ENCODE measurements at regions not wholly inside any gene's neighbourhood (a gene's known extent, or its start where the extent isn't known, plus 50 kb on each side); places are given as distances from the start of the nearest gene placed in this dataset.

DNA sequence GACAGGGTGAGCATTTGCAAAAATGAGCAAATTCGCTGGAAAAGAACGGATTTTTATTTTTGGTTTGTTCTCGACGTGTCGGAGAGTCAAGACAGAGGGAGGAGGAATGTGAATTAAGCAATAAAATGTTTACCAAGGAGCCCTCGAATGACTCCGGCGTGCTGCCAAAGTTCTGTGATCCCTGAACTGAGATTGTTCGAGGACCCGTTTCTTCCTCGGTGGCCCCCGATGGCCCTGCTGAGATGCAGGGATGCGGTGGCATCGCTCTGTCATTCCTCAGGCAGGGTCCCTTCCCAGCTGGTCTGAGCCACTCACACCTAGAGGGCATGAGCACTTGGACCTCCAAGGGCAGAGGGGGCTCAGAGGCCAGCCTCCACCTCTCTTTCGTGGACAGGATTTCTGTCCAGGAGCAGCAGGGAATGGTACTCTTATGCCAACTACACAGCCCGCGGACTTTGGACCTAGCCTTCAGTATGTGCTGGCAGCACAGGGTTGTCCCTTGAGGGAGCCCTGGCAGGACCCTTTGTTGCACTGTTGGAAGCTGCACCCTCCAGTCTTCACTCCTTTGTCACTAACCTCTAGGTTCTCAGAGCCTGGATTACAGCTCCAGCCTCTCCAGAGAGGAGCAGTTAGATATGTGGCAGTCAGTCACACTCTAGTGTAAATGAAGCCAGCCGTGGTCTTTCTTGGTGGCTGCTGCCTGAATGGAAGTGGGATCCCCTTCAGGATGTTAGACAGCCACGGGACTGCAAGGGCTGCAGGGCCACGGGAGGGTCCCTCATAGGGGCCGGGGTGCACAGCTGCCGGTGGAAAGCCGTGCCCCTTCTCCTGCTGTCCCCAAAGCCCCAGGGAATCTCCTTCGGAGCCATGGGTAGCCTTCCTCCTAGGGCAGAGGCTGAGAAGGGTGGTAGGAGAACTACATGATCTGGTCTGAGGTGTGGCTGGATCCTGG, 109.4 kb upstream of the ANO1 start:
- Mint-ChIP-seq H3K4me3 (no peak overlapping the region), H3K27ac (no peak overlapping the region), H3K9me3 (peaks cover 0 to 2% (median 0%) of the 10 kb centered on the region in 3 donors), H3K27me3 (peaks cover 21% of the 10 kb centered on the region), H3K36me3 (no peaks in the 10 kb centered on the region), H3K4me1 (peaks cover 4 to 8% (median 6%) of the 10 kb centered on the region in 3 donors)

DNA sequence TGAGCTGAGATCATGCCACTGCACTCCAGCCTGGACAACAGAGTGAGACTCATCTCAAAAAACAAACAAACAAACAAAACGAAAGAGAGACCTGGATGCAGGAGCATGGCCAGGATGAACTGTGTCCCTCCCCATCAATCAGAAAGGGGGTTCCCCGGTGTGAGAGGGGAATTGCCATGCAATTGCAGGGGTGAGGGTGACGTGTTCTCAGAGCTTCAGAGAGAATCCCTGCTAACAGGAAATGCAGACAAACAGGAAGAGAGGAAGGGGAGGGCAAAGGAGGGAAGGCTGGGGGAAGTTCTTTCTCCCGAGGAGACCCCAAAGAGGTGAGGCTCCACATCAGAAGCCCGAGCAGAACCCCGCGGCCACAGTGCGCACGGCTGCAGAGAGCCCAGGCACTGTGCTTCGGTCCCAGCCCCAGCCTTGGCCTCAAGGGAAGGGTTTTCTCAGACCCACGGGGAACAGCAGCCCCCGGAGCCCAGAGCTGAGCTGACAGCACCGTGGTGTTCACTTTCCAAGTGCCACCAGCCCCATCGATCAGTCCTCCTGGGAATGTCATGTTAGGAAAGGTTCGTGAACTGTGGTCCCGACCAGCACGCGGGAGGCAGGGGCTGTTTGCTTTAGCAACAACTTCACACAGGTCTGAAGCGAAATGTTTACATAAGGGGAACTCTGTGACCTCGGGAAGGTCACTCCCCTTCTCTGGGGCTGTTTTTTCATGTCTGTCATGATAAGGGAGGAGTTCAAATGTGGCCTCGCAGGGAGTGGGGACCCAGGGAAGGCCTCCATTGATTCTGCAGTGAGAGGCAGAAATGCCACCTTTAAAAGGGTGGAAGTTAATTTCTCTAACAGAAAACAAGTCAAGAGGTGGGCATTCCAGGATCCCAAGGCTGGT, 108.0 kb upstream of the ANO1 start:
- H3K36me3 Mint-ChIP-seq = no peaks in the 10 kb centered on the region
- H3K4me3 Mint-ChIP-seq = peak overlapping the region in 1 of 4 donors; percentile 70

DNA sequence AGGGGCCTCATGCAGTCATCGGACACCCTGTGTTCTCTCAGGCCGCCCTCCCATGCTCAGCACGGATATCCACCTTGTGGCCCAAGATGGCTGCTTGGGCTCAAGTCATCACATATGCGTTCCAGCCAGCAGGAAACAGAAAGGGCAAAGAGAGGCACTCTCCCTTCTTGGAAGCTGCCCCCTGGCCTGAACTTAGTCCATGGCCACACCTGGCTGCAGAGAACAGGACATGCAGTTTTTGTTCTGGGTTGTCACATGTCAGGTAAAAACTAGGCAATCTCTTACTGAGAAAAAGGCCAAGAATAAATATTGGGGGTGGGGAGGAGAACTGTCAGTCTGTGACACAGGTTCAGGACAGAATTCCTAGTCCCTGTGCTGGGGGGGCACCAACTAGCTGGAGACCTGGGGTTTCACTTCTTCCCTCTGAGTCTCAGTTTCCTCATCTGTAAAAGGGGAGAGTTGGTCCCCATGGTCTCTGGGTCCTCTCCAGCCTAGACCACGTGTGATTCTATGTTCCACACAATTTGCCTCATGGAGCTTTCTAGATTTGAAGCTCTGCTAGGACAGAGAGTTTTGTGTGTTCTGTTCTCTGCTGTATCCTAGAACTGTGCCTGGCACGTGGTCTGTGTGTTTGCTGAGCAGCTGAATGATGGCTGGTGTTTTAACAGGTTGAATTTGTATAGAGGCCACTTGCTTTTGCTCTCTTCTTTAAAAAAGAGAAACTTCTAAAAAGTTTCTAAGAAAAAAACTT, 107.2 kb upstream of the ANO1 start:
- H3K27ac Mint-ChIP-seq = no peak overlapping the region

More for the DNA sequence above, 108.0 kb upstream of the ANO1 start:
- H3K4me1 Mint-ChIP-seq = peaks cover 4 to 8% (median 6%) of the 10 kb centered on the region in 3 donors
- peaks cover 21% of the 10 kb centered on the region for H3K27me3 Mint-ChIP-seq
- H3K27ac Mint-ChIP-seq = no peak overlapping the region
- peaks cover 0 to 2% (median 0%) of the 10 kb centered on the region in 3 donors for H3K9me3 Mint-ChIP-seq

GRCh38 chr11:69971741-69972140, 106.4 kb upstream of the ANO1 start:
- Mint-ChIP-seq H3K27me3 (peaks cover 17% of the 10 kb centered on the region), H3K4me3 (no peak overlapping the region), H3K9me3 (peaks cover 0 to 2% (median 1%) of the 10 kb centered on the region in 3 donors), H3K36me3 (no peaks in the 10 kb centered on the region), H3K27ac (no peak overlapping the region), H3K4me1 (peaks cover 4 to 8% (median 6%) of the 10 kb centered on the region in 3 donors)

More for the DNA sequence above, 107.2 kb upstream of the ANO1 start:
- Mint-ChIP-seq H3K9me3 (peaks cover 0 to 2% (median 1%) of the 10 kb centered on the region in 3 donors), H3K27me3 (peaks cover 19% of the 10 kb centered on the region), H3K36me3 (no peaks in the 10 kb centered on the region), H3K4me3 (no peak overlapping the region), H3K4me1 (peaks cover 4 to 8% (median 6%) of the 10 kb centered on the region in 3 donors)

DNA sequence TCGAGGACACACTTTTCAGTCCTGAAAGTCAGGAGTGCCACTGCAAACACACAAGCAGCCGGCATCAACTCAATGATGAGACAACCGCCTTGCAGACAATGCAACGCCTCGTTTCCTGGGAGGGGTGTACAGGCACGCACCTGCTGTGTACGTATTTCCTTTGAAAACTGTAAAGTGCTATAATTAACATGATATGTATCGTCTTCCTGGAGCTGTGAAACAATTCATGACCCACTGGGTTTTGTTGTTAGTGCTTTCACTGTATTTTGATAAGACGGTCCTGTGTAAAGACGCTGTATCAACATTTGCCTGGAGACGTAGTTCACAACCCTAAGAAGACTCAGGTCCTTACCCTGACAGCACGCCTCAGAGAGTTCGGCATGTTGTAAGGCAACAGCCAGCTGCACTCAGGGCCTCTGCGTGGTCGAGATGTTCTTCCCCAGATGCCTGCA, 105.7 kb upstream of the ANO1 start:
- Mint-ChIP-seq H3K9me3 (peaks cover 0 to 2% (median 1%) of the 10 kb centered on the region in 3 donors), H3K4me1 (peaks cover 4 to 8% (median 6%) of the 10 kb centered on the region in 3 donors), H3K27ac (peak overlapping the region in 2 of 3 donors; percentile 24 to 73), H3K4me3 (peak overlapping the region in 3 of 4 donors; percentile 25 to 51 (median 39)), H3K36me3 (no peaks in the 10 kb centered on the region), H3K27me3 (peaks cover 15% of the 10 kb centered on the region)

DNA sequence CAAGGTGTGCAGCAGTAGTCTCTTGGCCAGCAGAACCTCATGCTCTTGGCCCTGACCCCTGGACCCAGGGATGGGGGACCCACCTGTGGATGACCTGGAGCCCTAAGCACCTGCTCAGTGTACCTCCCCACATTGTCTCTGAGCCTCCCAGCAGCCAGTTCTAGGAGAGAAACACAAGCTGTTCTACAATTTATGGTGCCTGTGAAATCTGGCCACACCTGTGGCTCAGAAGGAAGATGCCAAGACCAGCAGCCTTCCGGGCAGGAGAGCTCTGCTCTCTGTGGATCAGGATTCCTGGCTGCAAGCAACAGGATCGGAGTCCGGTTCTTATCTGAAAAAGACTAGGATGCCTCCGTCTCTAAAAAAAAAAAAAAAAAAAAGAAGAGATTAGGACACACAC, 103.6 kb upstream of the ANO1 start:
- Mint-ChIP-seq H3K36me3 (no peaks in the 10 kb centered on the region), H3K27ac (no peak overlapping the region), H3K9me3 (peaks cover 0 to 2% (median 1%) of the 10 kb centered on the region in 3 donors), H3K27me3 (peaks cover 9% of the 10 kb centered on the region), H3K4me1 (peaks cover 4 to 8% (median 6%) of the 10 kb centered on the region in 3 donors), H3K4me3 (no peak overlapping the region)

- H3K4me3 Mint-ChIP-seq = no peak overlapping the region
- H3K9me3 Mint-ChIP-seq = peaks cover 0 to 1% (median 0%) of the 10 kb centered on the region in 3 donors
- peaks cover 0 to 6% (median 3%) of the 10 kb centered on the region in 3 donors for H3K4me1 Mint-ChIP-seq
- H3K36me3 Mint-ChIP-seq = no peaks in the 10 kb centered on the region
- H3K27ac Mint-ChIP-seq = no peak overlapping the region
- H3K27me3 Mint-ChIP-seq = peaks cover 2% of the 10 kb centered on the region
Measured at GRCh38 chr11:69975822-69976221, 102.3 kb upstream of the ANO1 start.

DNA sequence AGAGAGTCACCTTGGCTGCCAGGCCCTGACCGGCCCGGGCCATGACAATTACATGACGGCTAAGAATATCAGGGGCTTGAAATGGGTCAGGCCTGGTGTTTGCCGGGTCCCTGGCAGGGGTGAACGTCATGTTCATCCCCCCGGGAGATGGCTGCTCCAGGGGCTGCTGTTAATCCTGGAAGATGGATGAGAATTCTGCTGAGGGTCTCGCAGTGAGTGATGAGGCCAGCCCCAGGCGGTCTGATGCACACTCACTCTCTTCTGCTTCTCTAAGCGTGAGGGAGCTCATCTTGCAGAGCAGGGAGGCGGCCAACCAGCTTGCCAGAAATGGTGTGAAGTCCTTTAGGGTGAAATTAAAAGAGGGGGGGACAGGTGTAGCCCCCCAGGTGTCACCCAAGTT, 101.3 kb upstream of the ANO1 start:
- H3K36me3 Mint-ChIP-seq = no peaks in the 10 kb centered on the region
- no peak overlapping the region for H3K4me3 Mint-ChIP-seq
- H3K27ac Mint-ChIP-seq = no peak overlapping the region
- peaks cover 2% of the 10 kb centered on the region for H3K27me3 Mint-ChIP-seq
- H3K4me1 Mint-ChIP-seq = peaks cover 0 to 6% (median 3%) of the 10 kb centered on the region in 3 donors
- peaks cover 0 to 3% (median 0%) of the 10 kb centered on the region in 3 donors for H3K9me3 Mint-ChIP-seq

- Mint-ChIP-seq H3K4me3 (no peak overlapping the region), H3K36me3 (no peaks in the 10 kb centered on the region), H3K9me3 (peaks cover 0 to 3% (median 0%) of the 10 kb centered on the region in 3 donors), H3K27me3 (peaks cover 8% of the 10 kb centered on the region), H3K27ac (no peak overlapping the region), H3K4me1 (no peaks in the 10 kb centered on the region)
Measured at GRCh38 chr11:69977951-69978350, 100.2 kb upstream of the ANO1 start.

- H3K9me3 Mint-ChIP-seq = peaks cover 0 to 3% (median 0%) of the 10 kb centered on the region in 3 donors
Measured at GRCh38 chr11:69978841-69979614, 99.1 kb upstream of the ANO1 start.

GRCh38 chr11:69979632-69980031, 98.5 kb upstream of the ANO1 start:
- Mint-ChIP-seq H3K4me1 (no peaks in the 10 kb centered on the region), H3K27me3 (peaks cover 25% of the 10 kb centered on the region), H3K36me3 (no peaks in the 10 kb centered on the region), H3K4me3 (no peak overlapping the region), H3K9me3 (peaks cover 0 to 3% (median 0%) of the 10 kb centered on the region in 3 donors), H3K27ac (no peak overlapping the region)

More at GRCh38 chr11:69978841-69979614, 99.1 kb upstream of the ANO1 start:
- H3K36me3 Mint-ChIP-seq = no peaks in the 10 kb centered on the region
- H3K27me3 Mint-ChIP-seq = peaks cover 19% of the 10 kb centered on the region
- H3K4me3 Mint-ChIP-seq = no peak overlapping the region
- H3K27ac Mint-ChIP-seq = no peak overlapping the region
- H3K4me1 Mint-ChIP-seq = no peaks in the 10 kb centered on the region

GRCh38 chr11:69981119-69981784, 96.9 kb upstream of the ANO1 start:
- H3K27ac Mint-ChIP-seq = no peak overlapping the region
- peaks cover 0 to 2% (median 0%) of the 10 kb centered on the region in 3 donors for H3K9me3 Mint-ChIP-seq
- H3K36me3 Mint-ChIP-seq = no peaks in the 10 kb centered on the region
- no peak overlapping the region for H3K4me3 Mint-ChIP-seq
- peaks cover 28% of the 10 kb centered on the region for H3K27me3 Mint-ChIP-seq
- no peaks in the 10 kb centered on the region for H3K4me1 Mint-ChIP-seq

All from IgD-negative memory B cell (primary cell).